ENCODE measurements at regions not wholly inside any gene's neighbourhood (a gene's known extent, or its start where the extent isn't known, plus 50 kb on each side); places are given as distances from the start of the nearest gene placed in this dataset.

DNA sequence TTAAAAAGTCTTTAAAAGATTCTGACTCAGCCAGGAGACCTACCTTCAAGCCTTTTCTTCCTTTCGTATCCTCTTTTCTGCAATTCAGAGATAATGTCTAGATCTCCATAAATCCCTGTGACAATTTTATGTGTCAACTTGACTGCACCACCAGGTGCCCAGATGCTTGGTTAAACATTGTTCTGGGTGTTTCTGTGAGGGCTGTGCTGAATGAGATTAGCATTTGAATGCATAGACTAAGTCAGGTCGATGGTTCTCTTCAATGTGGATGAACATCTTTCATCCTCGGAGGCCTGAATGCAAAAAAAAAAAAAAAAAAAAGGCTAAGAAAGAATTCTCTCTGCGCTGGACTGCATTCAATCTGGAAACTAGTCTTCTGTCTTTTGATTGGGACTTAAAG lies 1082.7 kb downstream of the NLGN4X start:
- no peak for ATAC-seq
- FAIRE-seq, result no peak

DNA sequence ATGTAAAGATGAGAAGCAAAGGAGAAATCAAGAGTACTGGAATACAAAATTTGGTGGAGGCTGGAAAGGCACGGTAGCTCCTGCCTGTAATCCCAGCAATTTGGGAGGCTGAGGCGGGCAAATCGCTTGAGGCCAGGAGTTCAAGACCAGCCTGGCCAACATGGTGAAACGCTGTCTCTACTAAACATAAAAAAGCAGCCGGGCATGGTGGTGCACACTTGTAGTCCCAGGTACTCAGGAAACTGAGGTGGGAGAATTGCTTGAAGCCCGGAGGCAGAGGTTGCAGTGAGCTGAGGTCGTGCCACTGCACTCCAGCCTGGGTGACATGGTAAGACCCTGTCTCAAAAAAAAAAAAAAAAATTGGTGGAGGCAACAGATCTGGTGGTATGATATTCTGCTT lies 1086.0 kb downstream of the NLGN4X start:
- intact Hi-C loops (cut with micrococcal nuclease; ENCODE audit: unreplicated experiment), result no loop called here
- Histone ChIP-seq H3K9ac (ENCODE audit: control insufficient read depth, insufficient read depth, low read length) (no peak overlapping the region), H3K27ac (ENCODE audit: control insufficient read depth, insufficient read depth) (no peak overlapping the region), H3K4me2 (ENCODE audit: control insufficient read depth, insufficient read depth) (no peak overlapping the region), H3K27me3 (replicated peaks in 1 of 2; ENCODE audit: control insufficient read depth in 2 of 2, insufficient read depth in 2 of 2, low read length in 1 of 2) (no peaks in the 10 kb centered on the region), H3K4me1 (ENCODE audit: control insufficient read depth, insufficient read depth, low read length) (no peaks in the 10 kb centered on the region), H3K9me3 (replicated peaks; ENCODE audit: control insufficient read depth, insufficient read depth, low read length) (no peaks in the 10 kb centered on the region), H3K4me3 (no peak overlapping the region), H3K79me2 (ENCODE audit: control insufficient read depth, insufficient read depth, low read length) (no peaks in the 10 kb centered on the region), H4K20me1 (ENCODE audit: control insufficient read depth, insufficient read depth) (no peaks in the 10 kb centered on the region), H2AFZ (ENCODE audit: control insufficient read depth, low read depth, low read length) (no peak overlapping the region), H3K36me3 (ENCODE audit: control insufficient read depth in 2 of 2, insufficient read depth in 2 of 2, low read length in 1 of 2) (no peaks in the 10 kb centered on the region)
- DNase-seq (ENCODE audit: low read depth, low spot score) (no peak), FAIRE-seq (no peak), ATAC-seq (no peak)
- ChIA-PET SMC1A (ENCODE audit: uncharacterized antibody, unreplicated experiment) (no interaction called here), CTCF (no interaction called here), RAD21 (ENCODE audit: unreplicated experiment) (no interaction called here), POLR2A (no interaction called here)
- no TSS peak for BruUV-seq (replicated peaks)
- WGBS (ENCODE audit: insufficient coverage, insufficient replicate concordance, low lambda C conversion rate, missing lambda C conversion rate), result 18% methylated on average over 7 of the region's 7 CpGs
- in situ Hi-C loops (cut with MboI), result no loop called here
- TF ChIP-seq CBX3 (IDR thresholded peaks at IDR 0.05; ENCODE audit: borderline replicate concordance, low read depth), result no peak
- TF ChIP-seq CHD1 (IDR thresholded peaks at IDR 0.05; ENCODE audit: low read depth, low read length), result no peak
- TF ChIP-seq FOS (IDR thresholded peaks at IDR 0.05; ENCODE audit: borderline replicate concordance, extremely low read depth, insufficient read length), result no peak
- no peak for TF ChIP-seq HDAC2 (IDR thresholded peaks at IDR 0.05)
- no peak for TF ChIP-seq FOXK2 (IDR thresholded peaks at IDR 0.05)
- no peak for TF ChIP-seq ATF7 (IDR thresholded peaks at IDR 0.05; ENCODE audit: low read depth)
- no peak for TF ChIP-seq SRF (IDR thresholded peaks at IDR 0.05; ENCODE audit: low read depth in 2 of 2, low read length in 2 of 2)
- no peak for TF ChIP-seq SIX5 (IDR thresholded peaks at IDR 0.05; ENCODE audit: low read depth, low read length, severe bottlenecking)
- TF ChIP-seq, protein P1, sequence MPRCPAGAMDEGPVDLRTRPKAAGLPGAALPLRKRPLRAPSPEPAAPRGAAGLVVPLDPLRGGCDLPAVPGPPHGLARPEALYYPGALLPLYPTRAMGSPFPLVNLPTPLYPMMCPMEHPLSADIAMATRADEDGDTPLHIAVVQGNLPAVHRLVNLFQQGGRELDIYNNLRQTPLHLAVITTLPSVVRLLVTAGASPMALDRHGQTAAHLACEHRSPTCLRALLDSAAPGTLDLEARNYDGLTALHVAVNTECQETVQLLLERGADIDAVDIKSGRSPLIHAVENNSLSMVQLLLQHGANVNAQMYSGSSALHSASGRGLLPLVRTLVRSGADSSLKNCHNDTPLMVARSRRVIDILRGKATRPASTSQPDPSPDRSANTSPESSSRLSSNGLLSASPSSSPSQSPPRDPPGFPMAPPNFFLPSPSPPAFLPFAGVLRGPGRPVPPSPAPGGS (IDR thresholded peaks at IDR 0.05; ENCODE audit: borderline replicate concordance, insufficient read depth, low read depth, low read length, poor library complexity, severe bottlenecking), result no peak
- no peak for TF ChIP-seq DPF2 (IDR thresholded peaks at IDR 0.05)

More for the DNA sequence above, 1082.7 kb downstream of the NLGN4X start:
- intact Hi-C loops (cut with micrococcal nuclease; ENCODE audit: unreplicated experiment) (no loop called here), in situ Hi-C loops (cut with MboI) (no loop called here)
- Histone ChIP-seq H3K4me3 (no peak overlapping the region), H3K4me2 (ENCODE audit: control insufficient read depth, insufficient read depth) (no peak overlapping the region), H4K20me1 (ENCODE audit: control insufficient read depth, insufficient read depth) (no peaks in the 10 kb centered on the region), H3K27me3 (replicated peaks in 1 of 2; ENCODE audit: control insufficient read depth in 2 of 2, insufficient read depth in 2 of 2, low read length in 1 of 2) (no peaks in the 10 kb centered on the region), H3K36me3 (ENCODE audit: control insufficient read depth in 2 of 2, insufficient read depth in 2 of 2, low read length in 1 of 2) (no peaks in the 10 kb centered on the region), H2AFZ (ENCODE audit: control insufficient read depth, low read depth, low read length) (no peak overlapping the region), H3K9me3 (replicated peaks; ENCODE audit: control insufficient read depth, insufficient read depth, low read length) (no peaks in the 10 kb centered on the region), H3K4me1 (ENCODE audit: control insufficient read depth, insufficient read depth, low read length) (no peaks in the 10 kb centered on the region), H3K27ac (ENCODE audit: control insufficient read depth, insufficient read depth) (no peak overlapping the region), H3K9ac (ENCODE audit: control insufficient read depth, insufficient read depth, low read length) (no peak overlapping the region), H3K79me2 (ENCODE audit: control insufficient read depth, insufficient read depth, low read length) (no peaks in the 10 kb centered on the region)
- RAD21 ChIA-PET (ENCODE audit: unreplicated experiment), result no interaction called here
- POLR2A ChIA-PET, result no interaction called here
- SMC1A ChIA-PET (ENCODE audit: uncharacterized antibody, unreplicated experiment), result no interaction called here
- TF ChIP-seq, protein P2, sequence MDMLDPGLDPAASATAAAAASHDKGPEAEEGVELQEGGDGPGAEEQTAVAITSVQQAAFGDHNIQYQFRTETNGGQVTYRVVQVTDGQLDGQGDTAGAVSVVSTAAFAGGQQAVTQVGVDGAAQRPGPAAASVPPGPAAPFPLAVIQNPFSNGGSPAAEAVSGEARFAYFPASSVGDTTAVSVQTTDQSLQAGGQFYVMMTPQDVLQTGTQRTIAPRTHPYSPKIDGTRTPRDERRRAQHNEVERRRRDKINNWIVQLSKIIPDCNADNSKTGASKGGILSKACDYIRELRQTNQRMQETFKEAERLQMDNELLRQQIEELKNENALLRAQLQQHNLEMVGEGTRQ (IDR thresholded peaks at IDR 0.05; ENCODE audit: borderline replicate concordance, low read depth, low read length), result no peak
- TF ChIP-seq RAD51 (IDR thresholded peaks at IDR 0.05), result no peak
- no peak for TF ChIP-seq BCL11A (IDR thresholded peaks at IDR 0.05; ENCODE audit: low read depth, low read length)
- no peak for DNase-seq (ENCODE audit: low read depth, low spot score)
- CTCF ChIA-PET, result no interaction called here
- 45% methylated on average over 2 of the region's 4 CpGs for WGBS (ENCODE audit: insufficient coverage, insufficient replicate concordance, low lambda C conversion rate, missing lambda C conversion rate)
- no TSS peak for BruUV-seq (replicated peaks)

All from GM12878 (cell line).